GM12878 (cell line): ENCODE measurements at regions not wholly inside any gene's neighbourhood (a gene's known extent, or its start where the extent isn't known, plus 50 kb on each side); places are given as distances from the start of the nearest gene placed in this dataset.

Source experiments
- BHLHE40 ChIP-seq, 2 experiments: fragments of 450-650 bp in 1 of 2; IDR thresholded peaks; 2 replicates each; pipeline ENCODE4 v1.6.1; 2011 to 2017; ENCODE audit warnings: low read depth in 2 of 2, borderline replicate concordance in 1 of 2, improper control_type of control experiment in 1 of 2, low read length in 1 of 2, mild to moderate bottlenecking in 1 of 2
- CEBPB ChIP-seq, 2 experiments: fragments of 150-350 bp in 1 of 2; IDR thresholded peaks; 2 replicates each; pipeline ENCODE4 v1.6.1; 2012 to 2014; ENCODE audit warnings: low read depth in 2 of 2, low read length in 2 of 2, borderline replicate concordance in 1 of 2, inconsistent platforms in 1 of 2
- POLR2A ChIP-seq: IDR thresholded peaks from 2 replicates; pipeline ENCODE4 v1.6.1; 2011; ENCODE audit warnings: low read depth, mild to moderate bottlenecking, low read length
- RFX5 ChIP-seq: IDR thresholded peaks from 2 replicates; pipeline ENCODE4 v1.6.1; 2011; ENCODE audit warnings: low read depth, low read length, improper control_type of control experiment
- SRF ChIP-seq, 2 experiments: IDR thresholded peaks; 2 replicates each; pipeline ENCODE4 v1.6.1; 2011; ENCODE audit warnings: low read depth in 2 of 2, low read length in 2 of 2, mild to moderate bottlenecking in 1 of 2, moderate library complexity in 1 of 2
- TF ChIP-seq, protein P1 (sequence below): IDR thresholded peaks from 2 replicates; pipeline ENCODE4 v1.6.1; 2012; ENCODE audit warnings: low read length, inconsistent platforms

- TF ChIP-seq RFX5 (no peak), SRF (IDR thresholded peaks at IDR 0.05; ENCODE audit: low read depth in 2 of 2, low read length in 2 of 2) (no peak), CEBPB (IDR thresholded peaks at IDR 0.05; ENCODE audit: borderline replicate concordance in 1 of 2, low read depth in 2 of 2, low read length in 2 of 2) (no peak), BHLHE40 (IDR thresholded peaks at IDR 0.05; ENCODE audit: borderline replicate concordance in 1 of 2, low read depth in 2 of 2, low read length in 1 of 2) (no peak), POLR2A (no peak)
- TF ChIP-seq, protein P1, sequence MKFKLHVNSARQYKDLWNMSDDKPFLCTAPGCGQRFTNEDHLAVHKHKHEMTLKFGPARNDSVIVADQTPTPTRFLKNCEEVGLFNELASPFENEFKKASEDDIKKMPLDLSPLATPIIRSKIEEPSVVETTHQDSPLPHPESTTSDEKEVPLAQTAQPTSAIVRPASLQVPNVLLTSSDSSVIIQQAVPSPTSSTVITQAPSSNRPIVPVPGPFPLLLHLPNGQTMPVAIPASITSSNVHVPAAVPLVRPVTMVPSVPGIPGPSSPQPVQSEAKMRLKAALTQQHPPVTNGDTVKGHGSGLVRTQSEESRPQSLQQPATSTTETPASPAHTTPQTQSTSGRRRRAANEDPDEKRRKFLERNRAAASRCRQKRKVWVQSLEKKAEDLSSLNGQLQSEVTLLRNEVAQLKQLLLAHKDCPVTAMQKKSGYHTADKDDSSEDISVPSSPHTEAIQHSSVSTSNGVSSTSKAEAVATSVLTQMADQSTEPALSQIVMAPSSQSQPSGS, result no peak
These were observed 1312.8 kb downstream of the TMEM121 start for GRCh38 chr14:106838991-106839769.
